Central memory CD4-positive, alpha-beta T cell (primary cell): ENCODE measurements at regions not wholly inside any gene's neighbourhood (a gene's known extent, or its start where the extent isn't known, plus 50 kb on each side); places are given as distances from the start of the nearest gene placed in this dataset.

Experiments
- DNase-seq: peaks from one replicate; pipeline ENCODE4 v3.0.0; 2022

DNA sequence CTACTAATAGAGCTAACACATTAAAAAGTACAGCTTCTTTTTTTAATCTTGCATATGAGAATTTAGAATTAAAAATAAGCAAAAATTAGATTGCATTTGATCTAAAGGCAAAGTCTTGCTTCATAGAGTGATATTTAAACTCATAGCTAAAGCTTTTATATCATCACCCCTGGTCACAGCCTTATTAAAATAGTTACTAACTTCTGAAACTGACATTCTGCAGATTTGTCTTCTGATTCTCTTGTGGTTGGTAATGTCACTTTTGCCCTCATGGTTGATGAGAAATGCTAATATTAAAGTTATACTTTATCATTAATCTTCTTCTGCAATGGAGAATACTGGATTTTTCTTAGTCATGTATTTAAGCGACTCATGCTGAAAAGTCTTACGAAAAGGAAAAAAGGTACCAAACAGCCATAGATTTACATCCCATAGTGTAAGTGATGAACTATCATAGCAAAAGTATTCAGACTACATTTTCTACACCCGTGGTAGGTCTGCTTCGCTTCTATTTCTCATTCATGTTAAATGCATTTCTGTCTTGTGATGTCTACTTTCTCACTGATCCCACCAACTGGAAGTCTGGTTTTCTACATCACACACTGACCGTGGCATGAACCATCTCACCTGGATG is 330.5 kb upstream of the B3GALT2 start:
- no peak for DNase-seq

DNA sequence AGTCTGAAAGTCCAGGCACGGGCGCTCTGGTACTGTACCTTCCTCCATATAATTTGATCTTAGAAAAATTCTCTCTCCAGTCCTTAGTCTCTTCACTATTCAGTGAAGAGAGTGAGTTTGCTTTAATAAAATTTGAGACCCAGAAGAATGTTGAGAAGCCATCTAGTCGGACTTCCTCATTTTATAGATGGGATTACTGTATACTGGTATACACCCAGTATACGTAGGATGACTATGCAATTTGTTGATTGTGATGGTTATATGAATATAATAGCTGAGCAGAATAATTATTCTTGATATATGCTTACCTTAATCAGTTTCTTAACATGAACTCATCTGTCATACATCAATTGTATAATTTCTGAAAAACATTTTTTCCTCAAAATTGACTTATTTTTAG is 328.0 kb upstream of the B3GALT2 start:
- no peak for DNase-seq

DNA sequence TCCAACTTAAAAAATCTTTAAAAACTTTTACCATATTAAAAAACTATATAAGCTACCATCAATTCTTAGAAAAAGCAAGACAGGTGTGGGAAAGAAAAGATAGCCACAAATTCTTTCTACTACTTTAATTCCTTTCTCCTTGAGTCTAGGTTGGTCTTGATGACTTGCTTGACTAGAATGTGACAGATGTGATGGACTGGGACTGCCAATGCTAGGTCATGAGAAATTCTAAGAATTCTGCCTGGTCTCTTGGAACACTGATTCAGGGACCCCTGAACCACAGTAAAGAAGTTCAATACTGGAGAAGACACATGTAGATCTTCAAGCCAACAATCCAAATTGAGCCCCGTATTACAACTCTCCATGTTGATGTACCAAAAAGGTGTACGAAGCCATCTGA is 326.6 kb upstream of the B3GALT2 start:
- DNase-seq, result no peak

DNA sequence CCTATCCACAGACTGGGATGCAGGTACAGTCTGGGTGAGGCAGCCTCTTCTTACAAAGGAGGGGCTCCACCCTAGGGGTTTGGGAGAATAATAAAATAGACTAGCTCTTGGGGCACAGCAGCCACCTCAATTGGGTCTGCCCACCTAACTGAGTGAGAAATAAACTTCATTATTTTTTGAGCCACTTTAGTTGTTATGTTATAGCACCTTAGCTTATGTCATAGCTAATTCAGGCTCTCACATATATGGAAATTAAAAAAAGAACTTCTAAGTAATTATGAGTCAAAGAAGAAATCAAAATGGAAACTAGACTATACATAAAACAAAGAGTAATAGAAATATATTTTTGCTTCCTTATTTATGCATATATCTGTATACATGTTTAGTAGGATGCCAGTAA is 318.5 kb upstream of the B3GALT2 start:
- no peak for DNase-seq

DNA sequence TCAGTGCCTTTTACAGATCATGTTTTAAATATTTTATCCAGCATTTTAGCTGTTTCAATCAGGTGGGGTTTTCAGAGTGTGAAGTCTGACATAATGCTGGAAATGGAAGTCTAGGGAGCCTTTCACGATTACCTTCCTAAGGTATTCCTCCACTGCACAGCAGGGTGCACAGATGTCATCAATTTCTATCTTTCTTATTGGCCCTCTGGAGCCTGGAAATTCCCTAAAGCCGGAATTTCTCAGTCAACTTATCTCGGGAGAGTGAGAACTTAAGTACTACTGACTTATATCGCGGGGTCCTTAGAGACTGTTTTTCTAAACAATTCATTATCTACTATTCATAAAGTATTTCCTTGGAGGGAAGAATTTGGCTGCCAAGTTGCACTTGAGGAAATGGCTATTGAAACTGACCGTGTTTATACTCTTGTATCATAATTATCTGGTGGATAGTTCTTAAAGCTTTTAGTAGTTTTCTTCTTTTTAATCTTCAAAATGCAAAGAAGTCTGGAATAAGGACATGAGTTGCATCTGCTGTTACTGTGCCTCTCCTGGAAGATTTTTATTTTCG is 311.8 kb upstream of the B3GALT2 start:
- DNase-seq, result no peak

DNA sequence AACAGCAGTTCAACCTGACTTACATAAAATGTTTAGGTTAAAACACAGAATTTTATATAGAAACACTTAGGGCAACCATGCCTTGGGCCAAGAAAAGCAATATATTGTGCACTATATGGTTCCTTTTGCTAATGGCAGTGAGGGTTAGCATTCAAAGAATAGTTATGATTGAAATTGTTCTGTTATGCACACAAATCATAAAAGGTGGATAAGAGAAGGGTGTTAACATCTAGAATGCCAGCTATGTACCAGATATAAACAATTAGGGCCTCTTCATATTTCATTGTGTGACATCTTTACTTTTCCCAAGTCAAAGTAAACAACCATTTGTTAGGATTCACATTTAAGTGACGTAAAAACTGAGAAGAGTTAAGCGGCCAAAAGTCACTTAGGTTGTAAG is 308.0 kb upstream of the B3GALT2 start:
- no peak for DNase-seq

DNA sequence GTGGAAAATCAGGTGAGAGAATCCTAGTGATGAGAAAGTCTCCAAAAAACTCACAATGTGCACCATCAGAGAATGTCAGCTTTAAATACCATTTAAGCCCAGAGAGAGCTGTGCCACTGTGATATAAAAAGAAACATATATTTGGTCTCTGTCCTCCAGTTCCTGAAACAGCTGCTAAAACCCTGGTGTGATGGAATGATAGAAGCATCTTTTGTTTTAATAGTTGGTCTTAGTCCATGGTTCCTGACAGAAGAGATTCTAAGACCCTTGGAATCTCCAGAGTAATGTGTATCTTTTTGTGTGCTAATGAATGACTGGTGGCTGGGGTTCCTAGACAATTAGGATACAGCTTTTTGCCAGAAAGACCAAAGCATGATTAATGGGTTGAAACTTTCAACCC is 302.8 kb upstream of the B3GALT2 start:
- no peak for DNase-seq

DNA sequence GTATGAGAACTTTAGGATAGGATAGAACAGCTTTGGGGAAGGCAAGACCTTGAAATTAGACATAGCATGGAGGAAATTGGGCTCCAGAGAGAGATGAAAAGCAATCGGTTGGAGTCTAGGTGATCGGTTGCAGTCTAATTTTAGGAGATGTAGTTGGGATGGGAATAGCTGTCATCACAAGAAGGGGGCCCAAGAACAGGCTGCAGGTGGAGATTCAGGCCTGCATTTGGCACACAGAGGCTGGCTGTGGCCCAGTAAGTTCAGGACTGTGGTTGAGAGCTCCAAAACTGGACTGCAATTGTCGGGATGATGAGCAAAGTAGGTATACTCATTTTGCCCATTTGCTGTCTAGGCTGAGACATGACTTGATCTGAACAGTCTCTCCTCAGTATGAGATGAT is 301.3 kb upstream of the B3GALT2 start:
- no peak for DNase-seq

DNA sequence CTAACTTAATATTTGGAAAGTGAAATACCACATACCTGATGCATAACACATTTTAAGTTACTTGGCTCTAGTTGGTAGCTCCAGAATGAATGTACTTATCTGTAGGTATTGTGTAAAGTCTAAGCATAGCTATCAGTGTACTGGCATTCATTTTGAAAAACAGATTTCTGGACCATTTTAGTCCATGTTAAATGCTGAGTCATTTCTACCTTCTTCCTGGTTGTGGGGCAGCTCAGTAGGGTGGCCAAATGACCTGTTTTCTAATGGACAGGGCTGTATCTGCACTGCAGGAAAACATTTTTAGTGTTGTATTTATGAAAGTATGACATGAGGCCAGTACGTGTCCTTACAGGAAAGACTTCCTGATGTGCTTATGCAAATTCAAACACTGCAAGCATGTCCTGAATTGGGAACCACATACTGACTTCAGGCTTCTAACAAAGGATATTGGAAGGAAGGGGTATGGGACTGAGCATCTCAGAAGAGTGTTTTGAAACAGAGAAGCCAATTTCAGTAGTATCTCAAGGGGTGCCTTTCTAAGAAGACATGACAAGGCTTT is 300.3 kb upstream of the B3GALT2 start:
- no peak for DNase-seq

DNA sequence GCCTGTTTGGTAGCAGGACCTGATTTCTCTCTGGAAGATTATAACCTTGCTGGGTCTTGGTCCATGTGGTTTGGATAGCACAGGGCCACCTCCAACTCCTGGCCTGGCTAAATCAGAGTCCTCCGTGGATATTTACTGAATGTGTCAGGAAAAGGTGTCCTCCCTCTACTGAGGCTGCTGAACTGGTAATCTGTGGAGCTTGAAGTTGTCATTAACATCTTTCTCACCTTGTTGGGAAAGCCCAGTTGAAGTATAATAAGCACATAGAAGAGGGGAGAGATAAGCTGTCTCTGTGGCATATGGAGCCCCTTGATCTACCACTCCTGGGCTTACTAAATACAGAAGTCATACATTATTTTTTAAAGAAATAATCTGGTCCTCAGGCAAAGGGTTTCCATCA is 294.3 kb upstream of the B3GALT2 start:
- no peak for DNase-seq

DNA sequence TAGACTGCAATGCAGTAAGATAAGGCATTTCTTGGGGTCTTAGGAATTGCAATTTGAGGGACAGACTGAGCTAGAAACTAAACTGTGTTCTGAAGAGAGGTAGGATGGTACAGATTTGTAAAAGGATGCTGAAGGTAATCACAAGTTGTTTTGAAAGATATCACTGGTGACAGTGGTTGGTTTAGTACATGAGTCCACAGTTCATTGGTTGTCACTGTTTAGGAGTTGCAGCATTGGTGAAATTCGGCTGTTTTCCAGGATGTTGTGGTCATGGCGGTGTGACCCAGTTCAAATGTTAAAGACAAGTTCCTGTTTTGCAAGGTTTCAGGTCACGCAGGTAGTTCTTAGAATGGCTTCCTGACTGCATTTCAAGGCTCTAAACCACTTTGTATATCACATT is 292.8 kb upstream of the B3GALT2 start:
- DNase-seq, result peak; percentile 94

DNA sequence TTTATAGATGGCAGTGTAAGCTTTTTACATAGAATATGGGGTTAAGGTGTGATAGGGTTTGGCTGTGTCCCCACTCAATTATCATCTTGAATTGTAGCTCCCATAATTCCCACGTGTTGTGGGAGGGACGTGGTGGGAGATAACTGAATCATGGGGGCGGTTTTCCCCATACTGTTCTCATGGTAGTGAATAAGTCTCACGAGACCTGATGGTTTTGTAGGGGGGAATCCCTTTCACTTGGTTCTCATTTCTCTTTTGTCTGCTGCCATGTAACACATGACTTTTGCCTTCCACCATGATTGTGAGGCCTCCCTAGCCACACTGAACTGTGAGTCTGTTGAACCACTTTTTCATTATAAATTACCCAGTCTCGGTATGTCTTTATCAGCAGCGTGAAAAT is 290.3 kb upstream of the B3GALT2 start:
- no peak for DNase-seq

DNA sequence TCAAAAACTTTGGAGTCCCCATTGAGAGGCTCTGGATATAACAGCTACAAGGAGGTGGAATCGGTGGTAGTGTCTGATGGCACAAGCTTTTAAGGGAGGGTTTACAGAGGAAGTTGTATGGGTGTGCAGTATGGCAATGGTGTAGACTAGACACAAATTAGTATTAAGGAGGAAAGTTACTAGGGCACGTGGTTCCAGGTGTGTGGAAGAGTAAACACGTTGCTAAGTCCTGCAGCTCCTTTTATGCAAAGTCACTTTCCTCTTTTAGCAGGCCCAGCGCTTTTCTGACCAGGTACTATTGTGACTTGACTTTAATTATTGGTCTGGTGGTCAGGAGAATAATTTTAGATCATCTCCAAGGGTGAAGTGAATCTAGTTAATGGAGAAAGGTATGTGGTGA is 287.5 kb upstream of the B3GALT2 start:
- no peak for DNase-seq

DNA sequence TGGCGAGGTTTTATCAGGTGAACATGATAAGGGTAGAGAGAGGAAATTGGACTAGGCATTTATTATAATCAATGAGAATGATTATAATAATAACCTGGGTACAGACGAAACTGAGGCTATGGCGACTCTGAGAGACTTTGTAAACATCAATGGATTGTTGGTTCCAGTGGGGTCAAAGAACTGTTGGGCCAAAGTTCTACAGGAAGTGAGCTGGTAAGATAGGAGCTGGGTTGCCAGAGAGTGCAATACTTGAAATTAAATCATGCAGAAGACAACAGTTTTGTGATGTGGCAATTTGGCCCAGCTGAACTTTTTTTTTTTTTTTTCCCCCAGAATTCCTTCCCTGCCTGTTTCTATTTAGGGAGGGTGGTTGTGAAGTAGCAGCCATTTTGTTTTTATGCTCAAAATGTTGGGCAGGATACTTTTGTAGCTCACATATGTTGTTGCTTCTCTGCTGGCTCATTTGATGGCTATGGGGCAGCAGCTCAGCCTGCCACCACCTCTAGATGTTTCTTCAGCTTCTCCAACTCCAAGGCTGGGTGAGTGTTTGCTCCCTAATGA is 286.5 kb upstream of the B3GALT2 start:
- DNase-seq, result no peak

DNA sequence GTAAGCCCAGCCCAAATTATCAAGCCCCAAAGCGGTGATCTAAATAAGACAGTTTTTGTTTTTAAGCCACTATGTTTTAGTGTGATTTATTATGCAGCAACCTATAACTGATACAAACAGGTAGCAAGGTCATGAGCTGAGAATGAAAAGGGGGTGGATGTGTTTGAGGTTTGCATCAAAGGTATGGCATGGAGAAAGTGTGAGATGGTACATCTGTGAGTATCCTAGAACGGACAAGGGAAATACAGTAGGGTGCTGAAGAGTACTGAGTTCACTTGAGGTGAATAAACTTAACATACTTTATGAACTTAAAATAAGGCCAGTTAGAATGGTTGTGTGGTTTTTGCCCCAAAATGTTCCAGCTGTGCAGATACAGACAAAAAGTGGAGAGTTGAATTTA is 286.0 kb upstream of the B3GALT2 start:
- DNase-seq, result no peak

DNA sequence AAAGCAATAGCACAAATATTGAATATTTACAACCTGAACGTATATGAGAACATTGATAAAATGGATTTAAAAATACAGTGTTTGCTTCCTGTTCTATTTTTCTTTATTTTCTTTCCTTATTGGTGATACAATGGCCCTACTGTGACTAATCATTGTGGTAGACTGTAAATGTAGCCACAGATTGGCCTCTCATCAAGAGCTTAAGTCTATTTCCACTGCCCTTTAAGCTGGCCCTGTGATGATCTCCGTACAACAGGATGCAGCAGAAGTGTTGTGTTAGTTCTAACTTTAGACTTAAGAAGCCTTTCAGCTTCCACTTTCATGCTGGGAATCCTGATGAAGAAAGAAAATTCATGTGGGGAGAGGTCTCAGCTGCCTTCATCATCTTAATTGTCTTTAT is 285.6 kb upstream of the B3GALT2 start:
- DNase-seq, result no peak

DNA sequence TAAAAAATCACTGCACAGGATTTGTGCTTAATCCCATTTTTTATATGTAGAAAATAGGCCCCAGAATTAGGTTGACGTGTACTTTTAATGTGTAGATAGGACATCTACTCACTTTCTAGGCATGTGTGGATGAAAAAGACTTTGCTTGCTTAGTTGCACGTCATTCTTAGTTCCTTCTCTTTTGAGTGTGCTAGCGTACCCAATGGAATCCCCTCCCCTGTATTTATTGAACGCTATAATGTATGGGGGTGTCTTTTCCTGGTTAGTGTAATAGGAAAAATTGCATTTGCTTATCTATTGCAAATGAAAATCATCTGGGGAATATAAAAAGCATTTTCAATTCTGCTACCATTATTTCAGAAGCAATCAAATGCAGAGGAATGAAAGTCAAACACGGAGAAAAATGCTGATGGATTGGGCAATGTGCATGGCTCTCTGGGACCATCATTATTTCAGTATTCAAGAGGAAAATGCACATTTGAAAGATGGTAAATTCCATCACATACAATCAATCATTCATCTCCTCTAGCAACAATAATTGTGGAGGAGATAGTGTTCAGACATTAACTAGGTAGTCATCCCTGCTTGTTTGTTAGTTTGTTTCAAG is 277.0 kb upstream of the B3GALT2 start:
- no peak for DNase-seq

DNA sequence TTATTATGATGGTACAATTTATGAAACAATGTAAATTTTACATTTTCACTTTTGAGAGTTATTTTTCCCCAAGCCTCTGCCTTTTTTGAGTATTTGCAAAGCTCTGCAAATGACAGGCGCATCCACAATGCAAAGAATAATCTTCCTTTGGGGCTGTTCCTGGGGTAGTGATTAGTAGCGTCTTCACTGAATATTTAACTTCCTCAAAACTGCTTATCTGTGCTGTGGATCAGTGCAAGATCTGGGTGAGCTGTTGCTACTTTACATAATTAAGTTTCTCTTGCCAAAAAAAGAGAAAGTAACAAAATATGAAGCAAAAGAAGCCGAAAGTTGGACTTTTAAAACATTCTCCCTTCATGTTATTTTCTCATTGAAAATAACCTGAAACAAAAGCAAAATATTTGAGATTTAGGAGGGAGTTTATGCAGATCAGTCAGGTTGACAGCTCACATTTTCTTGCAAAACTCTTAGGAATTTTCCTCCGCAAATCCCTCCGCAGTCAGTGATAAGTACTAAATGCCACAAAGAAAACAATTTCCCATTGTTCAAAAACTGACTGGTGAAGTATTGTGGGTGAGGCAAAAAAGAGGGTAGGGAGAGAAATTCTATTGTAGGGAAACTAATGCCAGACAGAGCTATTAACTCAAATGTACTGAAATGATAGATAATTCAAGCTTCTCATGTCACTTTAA is 276.4 kb upstream of the B3GALT2 start:
- peak; percentile 46 for DNase-seq

DNA sequence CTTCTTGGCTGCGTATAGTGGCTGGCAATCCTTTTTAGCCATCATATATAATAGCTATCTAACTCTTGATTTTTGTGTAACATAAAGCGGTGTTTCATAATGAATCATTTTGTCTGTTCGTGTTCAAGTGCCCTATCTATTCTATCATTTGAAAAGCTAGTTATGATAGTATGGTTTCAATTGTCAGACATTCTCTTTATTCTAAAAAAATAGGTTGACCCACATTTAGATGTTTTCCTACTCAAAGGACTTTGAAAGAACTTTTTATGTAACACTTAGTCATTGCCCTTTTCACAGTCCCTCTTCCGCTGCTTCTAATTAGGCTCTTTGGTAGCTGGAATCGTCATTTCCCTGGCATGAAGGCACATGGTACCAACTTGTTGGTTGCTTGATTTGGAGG is 272.2 kb upstream of the B3GALT2 start:
- peak; percentile 71 for DNase-seq

DNA sequence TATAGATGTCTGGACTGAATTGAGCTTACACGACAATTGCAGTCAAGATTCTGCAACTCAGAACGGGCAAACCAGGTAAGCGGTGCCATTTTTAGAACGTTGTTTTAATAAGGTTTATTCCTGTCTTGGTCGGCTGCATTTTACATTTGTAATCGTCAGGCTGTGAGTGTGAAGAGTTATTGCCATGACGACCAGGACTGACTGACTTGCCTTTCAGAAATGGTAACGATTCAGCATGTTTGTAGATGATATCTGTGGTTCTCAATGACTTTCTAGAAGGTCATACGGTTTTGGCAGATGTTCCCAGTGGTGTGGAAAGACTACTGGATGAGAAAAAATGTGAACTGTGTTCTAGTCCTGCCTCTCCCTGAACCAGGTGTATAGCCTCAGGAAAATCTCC is 271.3 kb upstream of the B3GALT2 start:
- DNase-seq, result peak; percentile 75

DNA sequence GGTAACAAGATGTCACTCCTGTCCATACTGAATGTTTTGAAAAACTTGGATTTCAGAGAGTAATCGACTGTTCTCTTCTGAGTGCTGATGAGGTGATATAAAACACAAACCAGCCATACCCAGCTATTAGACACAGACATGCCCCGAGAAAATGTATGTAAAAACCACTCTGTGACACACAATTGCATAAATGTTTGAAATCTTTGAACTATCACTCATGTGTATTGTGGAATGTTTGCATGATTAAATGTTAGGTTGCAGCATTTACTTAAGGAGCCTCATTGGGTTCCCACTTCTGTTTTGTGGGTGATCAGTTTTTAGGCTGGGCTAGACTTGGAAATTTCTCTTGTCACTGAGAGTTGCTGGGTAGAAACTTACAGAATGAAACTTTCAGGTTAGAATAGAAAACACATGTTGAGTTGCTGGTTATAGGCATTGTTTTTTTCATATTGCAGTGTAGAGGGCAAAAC is 270.4 kb upstream of the B3GALT2 start:
- no peak for DNase-seq

DNA sequence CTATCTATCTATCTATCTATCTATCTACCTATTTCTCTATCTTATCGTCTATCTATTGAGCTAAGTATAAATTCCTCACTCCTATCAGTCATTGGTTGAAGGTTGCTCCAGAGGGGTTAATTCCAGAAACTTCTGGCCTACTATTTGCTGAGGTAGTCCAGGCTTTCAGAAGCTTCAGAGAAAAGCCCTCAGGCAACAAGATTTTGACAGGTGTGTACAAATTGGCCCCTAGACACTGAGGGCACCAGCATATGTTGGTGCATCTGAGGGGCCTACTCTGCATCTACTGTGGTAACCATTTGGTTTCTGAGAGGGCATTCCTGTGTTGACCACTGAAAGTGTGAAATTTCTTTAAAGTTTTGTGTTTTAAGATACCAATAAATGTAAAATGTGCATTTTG is 265.2 kb upstream of the B3GALT2 start:
- DNase-seq, result no peak

DNA sequence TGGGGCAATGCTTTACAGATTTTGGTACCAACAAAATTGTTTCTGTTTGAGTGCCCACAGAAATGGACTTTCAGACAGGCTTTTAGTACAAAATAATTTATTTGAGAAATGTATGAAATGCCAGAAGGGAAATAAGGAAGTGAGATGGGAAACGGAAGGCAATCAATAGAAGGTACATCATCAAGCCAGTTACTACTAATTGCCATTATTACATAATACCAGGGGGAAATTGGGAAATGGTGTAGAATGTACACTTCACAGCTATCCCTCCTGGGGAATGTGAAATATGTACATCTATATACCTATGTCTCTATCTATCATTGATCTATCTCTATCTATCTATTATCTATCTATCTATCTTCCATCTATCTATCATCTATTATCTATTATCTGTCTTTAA is 264.6 kb upstream of the B3GALT2 start:
- no peak for DNase-seq
